Brain microvascular endothelial cell (primary cell): ENCODE measurements at regions not wholly inside any gene's neighbourhood (a gene's known extent, or its start where the extent isn't known, plus 50 kb on each side); places are given as distances from the start of the nearest gene placed in this dataset.
A peak's percentile ranks its signal among the peaks of the same experiment; 100 is the strongest.

Source experiments
- DNase-seq: peaks from one replicate; pipeline ENCODE4 v3.0.0-alpha.2; 2020
- H3K27ac ChIP-seq: fragments of 250-450 bp; sonication (Bioruptor Pico); 2 replicates; pipeline ENCODE4 v1.5.1; 2020; ENCODE audit warnings: mild to moderate bottlenecking, moderate library complexity
- H3K27me3 ChIP-seq: fragments of 250-450 bp; sonication (Bioruptor Pico); replicated peaks from 2 replicates; pipeline ENCODE4 v1.5.1; 2020; ENCODE audit warnings: mild to moderate bottlenecking
- H3K36me3 ChIP-seq: fragments of 250-450 bp; sonication (Bioruptor Pico); replicated peaks from 2 replicates; pipeline ENCODE4 v1.5.1; 2020; ENCODE audit warnings: mild to moderate bottlenecking
- H3K4me3 ChIP-seq: 2 replicates; pipeline ENCODE4 v1.5.1; 2011; ENCODE audit warnings: low read depth, mild to moderate bottlenecking, control low read depth, low read length, moderate library complexity
- in situ Hi-C: cut with HindIII; loops from 2 replicates; pipeline ENCODE4 v1.10.0; 2017; ENCODE audit warnings: low sequenced_read_pairs, low pct_ligation_motif_present
- TF ChIP-seq, protein P1 (sequence below): IDR thresholded peaks from 2 replicates; pipeline ENCODE4 v1.5.1; 2011; ENCODE audit warnings: low read depth, mild to moderate bottlenecking, moderate library complexity, low read length, control low read depth, inconsistent platforms; ENCODE audit errors: missing control alignments

DNA sequence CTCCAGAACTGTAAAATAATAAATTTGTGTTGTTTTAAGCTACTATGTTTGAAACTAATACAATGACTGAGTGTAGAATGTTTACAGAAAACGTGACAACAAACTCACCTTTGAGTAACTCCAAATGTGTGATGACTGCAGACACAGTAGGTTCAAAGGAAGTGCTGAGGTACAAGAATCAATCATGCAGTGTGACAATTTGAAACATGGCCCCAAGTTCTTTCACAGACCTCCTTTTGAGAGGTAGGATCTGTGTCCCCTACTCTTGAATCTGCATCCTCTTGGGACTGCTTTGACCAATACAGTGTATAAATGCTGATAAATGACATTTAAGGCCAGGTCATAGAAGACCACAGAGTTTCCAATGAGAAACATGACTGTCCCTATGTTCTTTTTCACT is 667.7 kb upstream of the DIPK2B start:
- TF ChIP-seq, protein P1, sequence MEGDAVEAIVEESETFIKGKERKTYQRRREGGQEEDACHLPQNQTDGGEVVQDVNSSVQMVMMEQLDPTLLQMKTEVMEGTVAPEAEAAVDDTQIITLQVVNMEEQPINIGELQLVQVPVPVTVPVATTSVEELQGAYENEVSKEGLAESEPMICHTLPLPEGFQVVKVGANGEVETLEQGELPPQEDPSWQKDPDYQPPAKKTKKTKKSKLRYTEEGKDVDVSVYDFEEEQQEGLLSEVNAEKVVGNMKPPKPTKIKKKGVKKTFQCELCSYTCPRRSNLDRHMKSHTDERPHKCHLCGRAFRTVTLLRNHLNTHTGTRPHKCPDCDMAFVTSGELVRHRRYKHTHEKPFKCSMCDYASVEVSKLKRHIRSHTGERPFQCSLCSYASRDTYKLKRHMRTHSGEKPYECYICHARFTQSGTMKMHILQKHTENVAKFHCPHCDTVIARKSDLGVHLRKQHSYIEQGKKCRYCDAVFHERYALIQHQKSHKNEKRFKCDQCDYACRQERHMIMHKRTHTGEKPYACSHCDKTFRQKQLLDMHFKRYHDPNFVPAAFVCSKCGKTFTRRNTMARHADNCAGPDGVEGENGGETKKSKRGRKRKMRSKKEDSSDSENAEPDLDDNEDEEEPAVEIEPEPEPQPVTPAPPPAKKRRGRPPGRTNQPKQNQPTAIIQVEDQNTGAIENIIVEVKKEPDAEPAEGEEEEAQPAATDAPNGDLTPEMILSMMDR: no peak
- in situ Hi-C loops: no loop called here
- Histone ChIP-seq H3K4me3 (no peak overlapping the region), H3K27me3 (no peaks in the 10 kb centered on the region), H3K27ac (no peak overlapping the region), H3K36me3 (no peaks in the 10 kb centered on the region)
- DNase-seq: no peak

DNA sequence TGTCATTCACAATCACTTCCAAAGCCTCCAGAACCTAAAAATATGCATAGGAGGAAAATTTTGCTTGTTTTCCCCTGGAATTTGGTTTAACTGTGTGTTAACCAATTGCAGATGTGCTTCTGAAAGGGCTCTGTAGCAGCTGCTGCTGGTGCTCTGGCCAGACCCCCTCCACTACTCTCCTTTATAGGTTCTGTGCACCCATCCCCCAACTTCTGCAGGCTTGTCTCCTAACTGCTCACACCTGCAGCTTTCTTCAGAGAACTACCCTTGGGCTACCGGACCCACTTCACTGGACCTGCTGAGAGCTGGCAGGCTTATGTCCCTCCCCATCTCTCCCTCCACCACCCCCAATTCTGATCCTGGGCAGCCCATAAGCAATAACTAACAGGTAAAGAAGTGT is 662.1 kb upstream of the DIPK2B start:
- TF ChIP-seq, protein P1: no peak
- H3K36me3 ChIP-seq: no peaks in the 10 kb centered on the region
- in situ Hi-C loops: no loop called here
- no peak overlapping the region for H3K4me3 ChIP-seq
- no peak for DNase-seq
- H3K27me3 ChIP-seq: no peaks in the 10 kb centered on the region
- H3K27ac ChIP-seq: no peak overlapping the region

DNA sequence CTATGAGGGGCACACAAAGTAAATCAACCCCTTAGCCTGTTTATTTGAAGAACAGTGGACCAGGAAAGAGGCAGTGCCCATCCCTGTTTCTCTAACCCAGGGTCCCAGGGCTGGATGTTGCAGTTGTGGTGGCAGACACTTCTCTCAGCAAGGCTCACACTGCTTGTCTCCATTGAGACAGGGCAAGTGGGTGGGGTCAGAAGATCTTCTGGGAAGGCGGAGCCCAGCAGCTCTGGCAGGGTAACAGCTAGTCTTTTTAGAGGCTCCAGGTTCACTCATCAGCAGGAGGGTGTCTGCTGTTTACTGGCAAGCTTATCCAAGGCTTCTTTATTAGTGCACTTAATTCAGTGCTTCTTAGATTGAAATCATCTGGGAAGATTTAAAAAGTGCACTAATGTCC is 659.8 kb upstream of the DIPK2B start:
- no peak overlapping the region for H3K27ac ChIP-seq
- TF ChIP-seq, protein P1: no peak
- in situ Hi-C loops: no loop called here
- no peaks in the 10 kb centered on the region for H3K27me3 ChIP-seq
- DNase-seq: no peak
- no peak overlapping the region for H3K4me3 ChIP-seq
- no peaks in the 10 kb centered on the region for H3K36me3 ChIP-seq

DNA sequence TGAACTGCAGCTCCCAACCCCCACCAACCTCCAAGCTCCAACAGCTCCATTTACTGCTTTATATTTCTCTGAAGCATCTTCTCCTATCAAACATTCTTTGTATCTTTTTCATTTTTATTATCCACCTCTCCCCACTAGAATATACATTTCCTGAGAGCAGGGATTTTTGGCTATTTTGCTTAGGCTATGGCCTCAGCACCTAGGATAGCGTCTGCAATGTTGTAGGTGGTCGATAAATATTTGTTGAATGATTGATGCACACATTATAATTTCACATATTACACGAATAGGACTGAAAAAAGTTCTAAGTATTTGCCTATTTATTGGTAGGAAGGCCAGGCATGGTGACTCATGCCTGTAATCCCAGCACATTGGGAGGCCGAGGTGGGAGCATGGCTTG is 658.7 kb upstream of the DIPK2B start:
- Histone ChIP-seq H3K4me3 (no peak overlapping the region), H3K27ac (no peak overlapping the region), H3K27me3 (no peaks in the 10 kb centered on the region), H3K36me3 (no peaks in the 10 kb centered on the region)
- in situ Hi-C loops: no loop called here
- TF ChIP-seq, protein P1: no peak
- DNase-seq: no peak

DNA sequence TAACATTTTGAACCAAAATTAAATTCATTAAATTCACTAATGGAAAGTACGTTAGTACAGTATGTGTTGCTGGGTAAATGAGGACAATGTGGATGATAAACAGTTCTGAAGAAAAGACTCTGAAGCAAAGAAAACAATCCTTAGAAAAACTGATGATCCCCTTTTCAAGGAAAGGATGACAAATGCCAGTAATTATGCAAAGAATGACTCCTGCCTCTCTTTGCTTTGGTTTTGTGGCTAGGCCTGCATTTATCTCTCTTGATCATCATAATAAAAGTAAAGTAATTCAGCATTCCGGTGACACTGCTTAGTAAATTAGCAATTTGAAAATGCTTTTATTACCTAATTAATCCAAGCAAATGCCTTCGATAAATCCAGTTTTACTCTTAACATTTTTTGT is 652.2 kb upstream of the DIPK2B start:
- H3K27me3 ChIP-seq: no peaks in the 10 kb centered on the region
- in situ Hi-C loops: no loop called here
- H3K4me3 ChIP-seq: no peak overlapping the region
- H3K27ac ChIP-seq: no peak overlapping the region
- H3K36me3 ChIP-seq: no peaks in the 10 kb centered on the region
- TF ChIP-seq, protein P1: no peak
- DNase-seq: peak; percentile 7

DNA sequence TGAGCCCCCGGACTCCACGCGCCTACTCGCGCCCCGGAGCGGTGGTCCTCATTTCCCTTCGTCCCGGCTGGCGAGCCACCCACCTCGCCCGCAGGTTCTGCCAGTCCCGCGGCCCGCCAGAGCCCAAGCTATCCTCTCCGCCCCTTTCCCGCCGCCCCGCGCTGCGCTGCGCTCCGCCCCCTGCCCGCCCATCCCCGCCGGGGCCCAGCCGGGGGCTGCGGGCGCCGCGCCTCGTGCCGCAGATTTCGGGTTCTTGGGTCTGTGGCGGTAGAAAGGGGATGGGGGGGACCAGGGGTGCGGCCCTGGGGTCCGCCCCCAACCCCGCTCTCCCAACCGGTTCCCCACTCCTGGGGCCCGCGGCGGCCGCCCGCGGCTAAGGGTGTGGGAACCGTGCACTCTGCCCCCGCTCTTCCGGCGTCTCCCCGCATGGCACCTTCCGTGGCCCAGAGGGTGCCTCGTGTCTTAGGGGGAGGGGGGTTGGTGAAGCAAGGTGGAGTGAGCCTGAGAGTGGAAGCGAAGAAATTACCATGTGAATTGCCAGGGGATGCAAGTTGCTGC is 650.8 kb upstream of the DIPK2B start:
- no peak overlapping the region for H3K27ac ChIP-seq
- no peak for DNase-seq

More for the DNA sequence above, 650.8 kb upstream of the DIPK2B start:
- Histone ChIP-seq H3K36me3 (no peaks in the 10 kb centered on the region), H3K27me3 (no peaks in the 10 kb centered on the region), H3K4me3 (peak overlapping the region; percentile 70)
- in situ Hi-C loops: no loop called here
- TF ChIP-seq, protein P1: no peak
